ENCODE measurements at regions not wholly inside any gene's neighbourhood (a gene's known extent, or its start where the extent isn't known, plus 50 kb on each side); places are given as distances from the start of the nearest gene placed in this dataset.
"Not testable (repeated sequence)": the region's sequence is repeated elsewhere in the genome, so short reads cannot be mapped to it uniquely, and the experiment has no call there.

DNA sequence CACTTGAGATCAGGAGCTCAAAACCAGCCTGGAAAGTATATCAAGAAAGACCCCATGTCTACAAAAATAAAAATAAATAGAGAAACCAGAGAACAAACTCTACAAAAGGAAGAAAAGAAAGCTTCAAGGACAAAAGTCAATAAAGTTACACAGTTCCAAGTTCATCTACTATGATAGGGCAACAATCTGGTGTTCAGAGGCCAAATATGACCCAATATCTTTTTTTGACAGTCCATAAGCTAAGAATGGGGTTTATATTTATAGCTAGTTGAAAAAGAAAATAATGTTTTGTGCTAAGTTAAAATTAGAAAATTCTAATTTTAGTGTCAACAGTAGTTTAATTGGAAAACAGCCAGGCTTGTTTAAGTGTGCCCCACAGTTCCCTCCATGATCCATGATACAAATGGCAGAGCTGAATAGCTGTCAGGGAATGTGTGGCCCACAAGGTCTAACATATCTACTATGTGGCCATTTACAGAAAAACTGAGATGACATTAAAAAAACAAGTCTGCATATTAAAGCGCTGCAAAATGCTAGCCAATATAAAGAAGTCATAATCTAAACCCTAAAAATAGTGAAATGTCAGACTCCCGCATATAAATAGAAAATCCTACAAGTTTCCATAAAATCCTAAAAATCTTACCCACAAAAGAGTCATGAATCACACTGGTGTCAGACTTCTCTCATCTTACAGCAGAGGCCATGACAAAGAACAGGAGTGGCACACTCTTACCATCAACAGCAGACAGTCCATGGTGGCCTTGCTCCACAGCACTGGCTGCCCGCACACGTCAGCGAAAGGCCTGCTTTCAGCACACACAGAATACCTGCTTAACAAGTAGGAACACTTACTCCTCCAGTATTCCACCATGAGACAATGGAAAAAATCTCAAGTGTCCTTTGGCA, 281.9 kb upstream of the HSFY2 start:
- DNase-seq (ENCODE audit: low read depth), result no peak

DNA sequence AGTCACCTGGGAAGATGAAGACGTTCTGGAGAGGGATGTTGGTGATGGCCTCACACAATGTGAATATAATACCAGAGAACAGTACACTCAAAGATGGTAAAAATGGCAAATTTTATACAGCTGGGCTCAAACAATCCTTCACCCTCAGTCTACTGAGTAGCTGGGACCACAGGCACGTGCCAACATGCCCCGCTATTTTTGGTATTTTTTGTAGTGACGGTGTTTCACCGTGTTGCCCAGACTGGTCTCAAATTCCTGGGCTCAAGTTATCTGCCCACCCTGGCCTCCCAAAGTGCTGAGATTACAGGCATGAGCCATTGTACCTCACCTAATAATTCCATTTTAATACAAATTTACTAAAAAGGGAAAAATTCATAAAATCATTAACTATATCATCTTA, 280.3 kb upstream of the HSFY2 start:
- no peak for DNase-seq (ENCODE audit: low read depth)

DNA sequence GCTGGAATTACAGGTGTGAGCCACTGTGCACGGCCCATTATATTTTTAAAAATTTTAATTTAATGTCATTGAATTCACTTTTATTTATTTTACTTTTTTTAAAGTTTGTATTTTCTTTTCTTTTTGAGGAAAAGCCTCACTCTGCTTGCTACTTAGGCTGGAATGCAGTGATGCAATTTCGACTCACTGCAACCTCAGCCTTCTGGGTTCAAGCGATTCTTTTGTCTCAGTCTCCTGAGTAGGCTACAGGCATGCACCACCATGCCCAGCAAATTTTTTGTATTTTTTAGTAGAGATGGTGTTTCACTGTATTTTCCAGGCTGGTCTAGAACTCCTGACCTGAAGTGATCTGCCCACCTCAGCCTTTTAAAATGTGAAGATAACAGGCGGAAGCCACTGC, 277.5 kb upstream of the HSFY2 start:
- no peak for DNase-seq (ENCODE audit: low read depth)

DNA sequence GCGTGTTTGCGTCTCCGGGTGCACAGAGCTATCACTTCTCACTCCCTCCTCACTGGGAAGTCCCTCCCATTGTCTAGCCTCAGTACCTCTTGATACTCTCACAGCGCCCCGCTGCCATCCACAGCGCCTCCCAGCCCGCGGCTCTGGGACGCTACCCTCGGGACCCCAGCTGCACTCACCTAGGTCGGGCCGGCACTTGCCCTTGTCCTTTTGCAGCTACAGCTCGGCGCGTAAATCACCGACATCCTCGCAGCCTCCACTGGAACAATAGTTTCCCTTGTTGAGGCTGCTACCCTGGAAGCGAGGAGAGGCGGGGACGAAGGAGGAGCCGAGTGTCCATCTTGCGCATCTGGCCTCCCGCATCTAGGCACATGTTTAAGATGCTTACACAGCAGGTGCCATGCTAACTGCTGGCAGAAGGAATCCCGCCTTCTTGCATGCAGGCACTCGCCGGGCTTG, 269.5 kb upstream of the HSFY2 start:
- DNase-seq (ENCODE audit: low read depth), result no peak

DNA sequence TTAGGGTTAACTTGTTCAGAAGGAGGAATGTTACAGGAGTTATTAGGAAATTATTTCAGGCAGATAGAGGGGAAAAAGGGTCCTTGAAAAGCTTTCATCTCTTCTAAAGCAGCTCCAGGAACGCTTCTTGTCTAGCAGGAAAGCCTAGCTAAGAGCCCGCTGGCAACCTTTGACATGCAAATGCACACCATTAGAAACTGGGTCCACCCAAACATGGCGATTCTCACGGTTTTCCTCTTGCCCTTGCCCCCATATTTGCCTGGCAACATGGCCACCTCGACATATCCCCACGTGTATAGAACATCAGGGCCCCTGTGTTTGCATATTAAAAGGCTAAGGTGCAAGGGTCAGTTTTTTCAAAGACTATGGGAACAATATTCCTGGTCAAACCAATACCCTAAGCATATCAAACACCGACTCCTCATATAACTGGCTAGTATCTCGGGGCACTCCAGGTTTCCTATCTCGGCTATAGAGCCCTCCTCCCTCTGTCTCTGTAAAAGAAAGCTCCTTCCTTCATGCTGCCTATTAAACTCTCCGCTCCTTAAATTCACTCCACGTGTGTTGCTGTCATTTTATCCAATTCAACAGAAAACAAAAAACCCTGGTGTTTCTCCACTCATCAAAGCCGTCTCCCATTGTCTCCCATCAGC, 268.9 kb upstream of the HSFY2 start:
- DNase-seq (ENCODE audit: low read depth), result no peak

DNA sequence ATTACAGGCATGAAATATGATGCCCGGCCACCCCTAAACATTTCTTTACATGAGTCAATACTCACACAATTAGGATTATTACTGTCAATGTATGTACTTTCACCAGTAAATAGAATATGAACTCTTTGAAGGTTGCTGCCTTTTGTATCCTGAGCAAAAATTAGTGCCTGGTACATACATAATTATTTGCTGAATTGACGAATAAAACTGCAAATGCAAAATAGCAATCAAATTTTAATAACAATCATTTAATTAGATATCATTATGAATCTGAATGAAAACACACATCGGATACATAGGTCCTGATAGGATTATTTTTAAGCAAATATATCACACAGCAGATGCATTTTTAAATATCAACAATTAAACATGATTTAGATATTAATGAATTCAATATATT, 253.1 kb upstream of the HSFY2 start:
- no peak for DNase-seq (ENCODE audit: low read depth)

DNA sequence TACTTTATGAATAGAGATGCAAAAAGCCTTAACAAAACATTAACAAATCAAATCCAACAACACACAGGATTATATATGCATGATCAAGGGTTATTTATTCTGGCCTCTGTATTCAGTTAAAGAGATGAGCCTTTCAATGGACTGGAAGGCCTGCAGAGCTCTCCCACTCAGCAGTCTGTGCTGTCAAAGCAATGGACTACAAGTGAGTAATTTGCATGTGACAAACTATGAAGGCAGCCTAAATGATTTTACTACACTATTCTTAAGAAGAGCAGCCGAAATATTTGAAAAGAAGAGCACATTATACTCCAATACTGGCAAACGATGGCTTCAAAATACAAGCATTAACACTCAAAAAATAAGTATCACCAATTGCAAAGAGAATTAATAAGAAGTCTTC, 250.4 kb upstream of the HSFY2 start:
- no peak for DNase-seq (ENCODE audit: low read depth)

DNA sequence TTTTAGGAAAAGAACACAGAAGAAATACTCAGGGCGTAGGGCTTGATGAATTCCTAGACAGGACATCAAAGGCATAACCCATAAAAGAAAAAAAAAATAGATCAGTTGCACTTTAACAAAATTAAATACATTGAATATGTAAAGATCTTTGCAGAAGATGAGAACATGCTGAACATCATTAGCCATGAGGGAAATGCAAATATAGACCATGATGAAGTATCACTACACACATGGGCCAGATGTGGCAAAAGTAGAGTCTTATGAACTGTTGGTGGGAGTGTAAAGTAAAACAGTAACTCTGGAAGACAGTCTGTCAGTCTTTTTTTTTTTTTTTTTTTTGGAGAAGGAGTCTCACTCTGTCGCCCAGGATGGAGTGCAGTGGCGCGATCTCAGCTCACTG, 246.7 kb upstream of the HSFY2 start:
- DNase-seq (ENCODE audit: low read depth), result no peak

DNA sequence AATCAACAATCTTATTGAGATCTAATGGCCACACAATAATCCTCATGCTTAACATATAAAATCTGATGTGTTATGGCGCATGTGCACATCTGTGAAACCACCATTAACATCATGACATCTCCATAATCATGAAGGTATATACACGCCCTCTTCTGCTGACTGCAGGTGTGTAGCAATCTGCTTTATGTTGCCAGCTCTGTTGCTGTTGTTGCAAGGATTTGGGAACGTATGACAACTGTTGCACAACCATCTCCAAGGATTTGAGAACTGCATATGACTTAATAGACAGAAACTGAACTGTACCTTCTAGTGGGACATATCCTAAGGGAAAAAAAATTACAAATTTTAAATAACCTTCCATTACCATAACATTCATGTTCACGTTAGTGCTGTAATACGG, 243.5 kb upstream of the HSFY2 start:
- DNase-seq (ENCODE audit: low read depth), result no peak

DNA sequence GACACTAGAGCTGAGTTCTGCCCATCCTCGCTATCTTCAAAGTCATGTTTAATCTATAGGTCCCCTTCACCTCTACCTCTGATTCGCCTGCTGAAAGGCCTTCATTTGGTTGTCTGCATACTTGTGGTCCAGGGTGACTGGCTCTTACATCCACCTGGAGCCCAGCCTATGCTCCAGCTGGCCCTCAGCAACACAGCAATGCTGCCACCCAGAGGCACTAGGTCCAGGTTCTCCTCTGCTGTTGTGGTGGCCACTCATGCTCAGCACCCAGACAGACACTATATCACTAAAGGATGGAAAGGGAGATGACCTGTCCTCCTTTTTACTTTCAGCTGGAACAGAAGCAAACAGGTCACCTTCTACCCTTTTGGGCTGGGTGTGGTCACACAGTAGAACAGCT, 242.3 kb upstream of the HSFY2 start:
- DNase-seq (ENCODE audit: low read depth), result peak; percentile 1

DNA sequence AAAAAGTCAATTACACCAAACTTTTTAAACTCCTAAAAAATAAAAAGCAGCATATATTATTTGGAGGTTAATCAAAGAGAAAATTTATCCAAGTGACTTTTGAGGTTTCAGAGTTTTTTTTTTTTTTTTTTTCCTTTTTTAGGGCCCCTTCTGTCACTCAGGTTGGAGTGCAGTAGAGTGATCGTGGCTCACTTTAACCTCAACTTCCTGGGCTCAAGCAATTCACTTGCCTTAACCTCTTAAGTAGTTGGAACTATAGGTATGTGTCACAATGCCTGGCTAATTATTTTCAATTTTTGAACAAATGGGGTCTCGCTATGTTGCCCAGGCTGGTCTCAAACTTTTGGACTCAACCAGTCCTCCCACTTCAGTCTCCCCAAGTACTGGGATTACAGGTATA, 241.7 kb upstream of the HSFY2 start:
- DNase-seq (ENCODE audit: low read depth), result no peak

DNA sequence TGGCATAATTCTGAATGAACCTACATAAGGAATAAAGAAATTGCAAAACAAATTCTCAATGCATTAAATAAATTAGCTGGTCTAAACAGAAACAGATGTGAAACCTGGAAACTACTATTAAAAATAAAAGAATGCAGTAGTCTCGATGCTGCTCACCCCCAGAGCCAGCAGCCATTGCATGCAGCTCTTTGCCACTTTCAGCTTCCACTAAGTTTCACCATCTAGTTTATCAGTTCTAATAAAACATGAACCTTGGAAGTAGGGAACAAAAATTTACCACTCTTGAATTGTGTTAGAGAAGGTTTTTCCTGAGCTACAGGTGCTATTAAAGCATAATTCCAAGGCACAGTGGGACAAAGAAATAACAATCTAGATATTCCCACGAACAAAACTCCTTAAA, 239.4 kb upstream of the HSFY2 start:
- DNase-seq (ENCODE audit: low read depth), result no peak

DNA sequence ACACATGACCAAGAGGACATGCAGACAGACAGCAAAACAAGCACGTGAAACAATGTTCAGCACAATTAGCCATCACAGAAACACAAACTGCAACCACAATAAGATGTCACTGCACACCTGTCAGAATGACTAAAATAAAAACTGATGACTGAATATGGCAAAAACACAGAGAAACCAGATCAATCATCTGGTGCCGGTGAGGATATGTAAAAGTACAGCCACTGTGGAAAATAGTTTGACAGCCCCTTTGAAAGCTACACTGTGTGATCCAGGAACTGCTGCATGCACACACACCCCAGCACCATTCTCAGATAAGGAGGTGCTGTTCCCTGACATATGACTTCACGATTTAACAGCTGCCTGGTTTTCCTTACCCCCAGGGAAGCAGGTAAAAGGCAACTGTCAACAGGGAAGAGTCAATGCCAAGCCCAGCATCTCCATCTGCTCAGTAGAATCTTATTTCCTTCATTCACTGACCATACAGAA, 238.1 kb upstream of the HSFY2 start:
- no peak for DNase-seq (ENCODE audit: low read depth)

DNA sequence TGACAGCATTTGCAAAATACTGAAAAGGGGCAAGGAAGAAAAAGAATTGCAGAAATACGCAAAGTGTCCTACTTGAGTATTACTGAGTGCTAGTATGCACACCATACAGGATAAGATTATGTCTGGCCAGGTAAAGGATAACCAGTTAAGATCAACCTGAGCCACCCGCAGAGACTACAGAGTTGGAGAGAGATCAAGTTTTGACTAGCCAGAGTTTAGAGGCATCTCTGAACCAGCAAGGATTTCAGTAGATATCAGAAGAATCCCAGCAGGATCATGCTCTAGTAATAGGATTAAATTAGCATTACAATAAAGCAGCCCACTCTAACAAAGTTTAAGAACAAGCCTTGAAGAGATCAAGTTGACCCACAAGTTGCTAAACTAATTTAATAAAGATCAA, 232.7 kb upstream of the HSFY2 start:
- no peak for DNase-seq (ENCODE audit: low read depth)

DNA sequence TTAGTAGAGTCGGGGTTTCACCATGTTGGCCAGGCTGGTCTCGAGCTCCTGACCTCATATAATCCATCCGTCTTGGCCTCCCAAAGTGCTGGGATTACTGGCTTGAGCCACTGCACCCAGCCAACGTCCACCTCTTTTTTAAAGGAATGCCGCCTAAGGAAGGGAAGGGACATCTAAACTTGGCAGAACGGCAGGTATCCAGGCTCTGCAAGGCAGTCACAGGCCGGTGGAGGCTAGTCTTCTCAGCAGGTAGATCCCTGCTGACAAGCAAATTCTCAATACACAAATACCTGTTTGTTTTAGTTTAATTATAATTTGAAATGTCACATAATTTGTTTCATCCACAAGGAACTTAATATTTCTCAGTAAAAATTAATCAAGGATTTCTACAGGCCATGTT, 232.0 kb upstream of the HSFY2 start:
- DNase-seq (ENCODE audit: low read depth), result no peak

DNA sequence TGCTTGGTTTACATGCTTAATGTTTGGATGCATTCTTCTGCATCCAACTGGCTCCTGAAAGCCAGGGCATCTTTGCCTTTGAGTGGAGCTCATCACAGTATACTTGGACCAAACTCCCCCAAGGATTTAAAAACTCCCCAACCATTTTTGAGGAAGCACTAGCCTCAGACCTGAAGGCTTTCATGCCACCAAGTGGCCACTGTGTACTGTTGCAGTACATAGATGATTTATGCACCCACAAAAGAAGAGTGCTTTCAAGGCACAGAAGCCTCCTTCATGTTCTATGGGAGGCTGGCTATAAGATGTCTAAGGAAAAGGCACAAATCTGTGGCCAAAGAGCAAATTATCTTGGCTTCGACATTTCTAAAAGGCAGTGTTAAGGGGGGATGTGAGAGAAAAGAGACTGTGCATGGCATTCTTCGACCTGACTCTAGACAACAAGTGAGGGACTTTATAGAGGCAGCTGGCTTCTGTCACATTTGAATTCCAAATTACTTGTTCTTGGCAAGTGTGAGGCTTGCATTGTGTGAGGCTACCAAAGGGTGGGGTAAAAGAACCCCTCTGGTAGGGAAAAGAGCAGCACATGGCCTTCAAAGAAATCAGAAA, 224.2 kb upstream of the HSFY2 start:
- no peak for DNase-seq (ENCODE audit: low read depth)

DNA sequence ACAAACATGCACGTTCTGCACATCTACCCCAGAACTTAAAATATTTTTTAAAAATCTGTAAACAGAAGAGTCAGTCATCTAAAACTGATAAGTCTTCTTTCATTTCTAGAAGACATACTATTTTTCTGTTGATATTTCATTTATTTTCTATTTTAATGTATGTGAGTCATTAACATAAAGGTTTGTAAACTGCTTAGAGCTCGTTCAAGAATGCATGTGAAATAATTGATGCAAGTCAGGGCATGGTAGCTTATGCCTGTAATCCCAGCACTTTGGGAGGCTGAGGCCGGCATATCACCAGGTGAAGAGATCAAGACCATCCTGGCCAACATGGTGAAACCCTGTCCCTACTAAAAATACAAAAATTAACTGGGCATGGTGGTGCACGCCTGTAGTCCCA, 219.9 kb upstream of the HSFY2 start:
- no peak for DNase-seq (ENCODE audit: low read depth)

DNA sequence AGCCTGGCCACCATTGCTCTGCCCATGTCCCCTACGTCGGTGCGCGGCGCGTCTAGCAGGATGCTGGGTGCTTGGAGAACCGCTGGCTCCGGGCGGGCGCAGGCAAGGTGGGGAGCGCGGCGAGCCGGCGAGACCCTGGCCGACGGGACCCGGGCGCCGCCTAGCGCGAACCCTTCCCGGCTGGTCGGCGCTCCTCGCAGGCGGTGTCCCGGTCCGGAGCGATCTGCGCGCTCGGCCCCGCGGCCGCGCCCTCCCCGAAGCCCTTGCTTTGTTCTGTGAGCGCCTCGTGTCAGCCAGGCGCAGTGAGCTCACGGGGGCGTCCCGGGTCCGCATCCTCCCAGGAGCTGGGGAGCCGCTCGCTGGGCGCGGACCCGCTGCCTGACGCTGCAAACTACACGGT, 219.1 kb upstream of the HSFY2 start:
- DNase-seq (ENCODE audit: low read depth), result not testable (repeated sequence)

DNA sequence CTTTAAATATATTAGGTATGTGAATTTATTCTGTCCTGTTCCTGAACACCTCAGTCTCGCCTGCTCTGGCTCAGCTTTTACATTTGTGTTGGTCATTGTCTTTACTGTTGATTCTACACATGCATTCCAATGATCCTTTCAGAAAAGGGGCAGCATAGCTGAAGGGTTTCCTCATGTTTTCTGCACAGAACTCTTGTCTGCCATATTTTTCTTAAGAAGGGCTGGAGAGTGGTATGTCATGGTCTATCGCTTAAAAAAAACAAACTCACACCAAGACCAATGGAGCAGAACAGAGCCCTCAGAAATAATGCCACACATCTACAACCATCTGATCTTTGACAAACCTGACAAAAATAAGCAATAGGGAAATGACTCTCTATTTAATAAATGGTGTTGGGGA, 215.8 kb upstream of the HSFY2 start:
- no peak for DNase-seq (ENCODE audit: low read depth)

DNA sequence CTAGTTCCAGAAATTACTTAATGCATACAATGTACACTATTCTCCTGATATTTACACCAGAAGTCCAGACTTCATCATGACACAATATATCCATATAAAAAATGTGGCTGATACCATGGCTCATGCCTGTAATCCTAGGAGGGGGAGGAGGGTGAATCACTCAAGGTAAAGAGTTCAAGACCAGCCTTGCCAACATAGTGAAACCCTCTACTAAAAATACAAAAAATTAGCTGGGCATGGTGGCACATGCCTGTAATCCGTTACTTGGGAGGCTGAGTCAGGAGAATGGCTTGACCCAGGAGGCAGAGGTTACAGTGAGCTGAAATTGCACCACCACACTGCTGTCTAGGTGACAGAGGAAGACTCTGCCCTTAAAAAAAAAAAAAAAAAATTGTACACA, 192.5 kb upstream of the HSFY2 start:
- no peak for DNase-seq (ENCODE audit: low read depth)

DNA sequence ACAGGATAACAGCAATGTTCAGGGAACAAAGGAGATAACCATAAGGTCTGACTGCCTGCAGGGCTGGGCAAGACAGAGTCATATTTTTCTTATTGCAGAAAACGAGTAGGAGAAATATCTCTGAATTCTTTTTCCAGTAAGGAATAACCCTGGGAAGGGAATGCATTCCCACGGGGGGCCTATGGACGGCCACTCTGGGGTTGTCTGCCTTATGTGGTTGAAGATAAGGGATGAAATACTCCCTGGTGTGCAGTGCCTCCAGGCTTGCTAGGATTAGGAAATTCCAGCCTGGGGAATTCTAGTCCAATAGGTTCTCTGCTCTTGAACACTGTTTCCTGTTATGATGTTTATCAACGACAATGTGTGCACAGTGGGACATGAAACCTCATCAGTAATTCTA, 185.3 kb upstream of the HSFY2 start:
- no peak for DNase-seq (ENCODE audit: low read depth)

DNA sequence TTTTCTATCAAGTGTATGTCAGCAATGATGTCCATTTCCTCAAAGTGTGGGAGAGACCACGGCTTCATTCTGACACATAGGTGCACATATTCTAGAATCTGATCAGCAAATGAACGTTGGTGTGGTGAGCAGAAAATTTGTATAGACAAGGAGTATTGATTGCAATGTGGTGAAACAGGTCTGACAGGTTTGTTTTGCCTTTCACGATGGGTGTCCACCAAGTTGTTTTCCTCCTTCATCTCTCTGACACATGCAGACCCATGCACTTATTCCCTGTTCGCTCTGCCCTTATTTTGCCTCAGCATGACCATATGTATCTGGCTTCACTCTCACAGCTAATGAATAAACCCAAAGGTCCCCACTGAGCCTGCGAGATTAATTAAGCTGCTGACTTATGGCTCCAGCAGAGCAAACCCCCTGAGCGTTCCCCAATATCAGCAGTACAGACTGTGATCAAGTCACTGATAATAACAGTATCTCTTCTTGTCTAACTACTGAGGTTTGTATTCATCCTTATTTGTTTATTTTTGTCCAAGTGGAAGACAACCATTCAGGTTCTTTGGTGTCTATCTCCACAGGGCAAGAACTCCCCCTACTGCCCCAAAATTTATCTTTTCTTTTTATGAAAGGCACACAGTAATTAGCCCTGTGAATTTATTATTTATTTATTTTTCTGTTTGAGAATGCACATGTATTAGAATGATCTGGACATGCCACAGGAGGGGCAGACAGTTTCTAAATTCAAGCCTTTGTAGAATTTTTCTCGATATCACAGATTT, 178.3 kb upstream of the HSFY2 start:
- DNase-seq (ENCODE audit: low read depth), result no peak

Data from Daoy (cell line).